ENCODE measurements at regions not wholly inside any gene's neighbourhood (a gene's known extent, or its start where the extent isn't known, plus 50 kb on each side); places are given as distances from the start of the nearest gene placed in this dataset.

GRCh38 chr1:222956601-222957000 is 141.8 kb downstream of the DISP1 start:
- no peaks in the 10 kb centered on the region for H3K27me3 ChIP-seq (ENCODE audit: insufficient read depth, low read length, poor library complexity)
- no peaks in the 10 kb centered on the region for H3K9me3 ChIP-seq (ENCODE audit: insufficient read depth, low read length, severe bottlenecking)
- no peak overlapping the region for H3K27ac ChIP-seq (ENCODE audit: low read length)
- no peak overlapping the region for H2AFZ ChIP-seq (ENCODE audit: low read depth, low read length)
- no peak for TF ChIP-seq EZH2 (IDR thresholded peaks at IDR 0.05; ENCODE audit: borderline replicate concordance, low read depth, low read length, severe bottlenecking)
- no peak for TF ChIP-seq CTCF (IDR thresholded peaks at IDR 0.05; ENCODE audit: borderline replicate concordance, extremely low read depth, low read length, poor library complexity, severe bottlenecking)
- H3K9ac ChIP-seq (ENCODE audit: low read depth, low read length) = no peak overlapping the region
- no peak overlapping the region for H3K4me3 ChIP-seq (ENCODE audit: low read depth in 1 of 2, low read length in 2 of 2)
- H3K79me2 ChIP-seq (ENCODE audit: insufficient read depth, low read length) = no peaks in the 10 kb centered on the region
- DNase-seq (no peak), ATAC-seq (ENCODE audit: insufficient read depth, low read depth) (no peak)
- no peak overlapping the region for H3K4me2 ChIP-seq (ENCODE audit: insufficient read depth, low read length)
- H3K36me3 ChIP-seq (ENCODE audit: insufficient read depth, low read length) = no peaks in the 10 kb centered on the region
- H4K20me1 ChIP-seq (ENCODE audit: insufficient read depth, low read length) = no peaks in the 10 kb centered on the region
- H3K4me1 ChIP-seq (ENCODE audit: insufficient read depth, low read length) = no peaks in the 10 kb centered on the region

GRCh38 chr1:222967466-222968240 is 152.8 kb downstream of the DISP1 start:
- ATAC-seq (ENCODE audit: insufficient read depth, low read depth) (no peak), DNase-seq (no peak)
- Histone ChIP-seq H3K4me2 (ENCODE audit: insufficient read depth, low read length) (no peak overlapping the region), H4K20me1 (ENCODE audit: insufficient read depth, low read length) (no peaks in the 10 kb centered on the region), H2AFZ (ENCODE audit: low read depth, low read length) (no peak overlapping the region), H3K9ac (ENCODE audit: low read depth, low read length) (no peak overlapping the region), H3K4me3 (ENCODE audit: low read depth in 1 of 2, low read length in 2 of 2) (no peak overlapping the region), H3K27ac (ENCODE audit: low read length) (no peak overlapping the region), H3K79me2 (ENCODE audit: insufficient read depth, low read length) (no peaks in the 10 kb centered on the region), H3K27me3 (ENCODE audit: insufficient read depth, low read length, poor library complexity) (no peaks in the 10 kb centered on the region), H3K4me1 (ENCODE audit: insufficient read depth, low read length) (no peaks in the 10 kb centered on the region), H3K9me3 (ENCODE audit: insufficient read depth, low read length, severe bottlenecking) (no peaks in the 10 kb centered on the region), H3K36me3 (ENCODE audit: insufficient read depth, low read length) (no peaks in the 10 kb centered on the region)
- TF ChIP-seq EZH2 (IDR thresholded peaks at IDR 0.05; ENCODE audit: borderline replicate concordance, low read depth, low read length, severe bottlenecking) (no peak), CTCF (IDR thresholded peaks at IDR 0.05; ENCODE audit: borderline replicate concordance, extremely low read depth, low read length, poor library complexity, severe bottlenecking) (no peak)

GRCh38 chr1:222970040-222970439 is 155.2 kb downstream of the DISP1 start:
- Histone ChIP-seq H3K4me2 (ENCODE audit: insufficient read depth, low read length) (no peak overlapping the region), H3K4me1 (ENCODE audit: insufficient read depth, low read length) (no peaks in the 10 kb centered on the region), H3K9me3 (ENCODE audit: insufficient read depth, low read length, severe bottlenecking) (no peaks in the 10 kb centered on the region), H3K9ac (ENCODE audit: low read depth, low read length) (no peak overlapping the region), H2AFZ (ENCODE audit: low read depth, low read length) (no peak overlapping the region), H3K36me3 (ENCODE audit: insufficient read depth, low read length) (no peaks in the 10 kb centered on the region), H3K79me2 (ENCODE audit: insufficient read depth, low read length) (no peaks in the 10 kb centered on the region), H3K27me3 (ENCODE audit: insufficient read depth, low read length, poor library complexity) (no peaks in the 10 kb centered on the region), H3K4me3 (ENCODE audit: low read depth in 1 of 2, low read length in 2 of 2) (no peak overlapping the region), H4K20me1 (ENCODE audit: insufficient read depth, low read length) (no peaks in the 10 kb centered on the region), H3K27ac (ENCODE audit: low read length) (no peak overlapping the region)
- TF ChIP-seq CTCF (IDR thresholded peaks at IDR 0.05; ENCODE audit: borderline replicate concordance, extremely low read depth, low read length, poor library complexity, severe bottlenecking) (no peak), EZH2 (IDR thresholded peaks at IDR 0.05; ENCODE audit: borderline replicate concordance, low read depth, low read length, severe bottlenecking) (no peak)
- ATAC-seq (ENCODE audit: insufficient read depth, low read depth) (no peak), DNase-seq (no peak)

Data from DND-41 (cell line).